NCI-H82 (cell line): ENCODE measurements at regions not wholly inside any gene's neighbourhood (a gene's known extent, or its start where the extent isn't known, plus 50 kb on each side); places are given as distances from the start of the nearest gene placed in this dataset.
A peak's percentile ranks its signal among the peaks of the same experiment; 100 is the strongest.

Experiments used
- DNase-seq: peaks from one replicate; lab custom pipeline; 2025; lab: John Stamatoyannopoulos, UW

DNA sequence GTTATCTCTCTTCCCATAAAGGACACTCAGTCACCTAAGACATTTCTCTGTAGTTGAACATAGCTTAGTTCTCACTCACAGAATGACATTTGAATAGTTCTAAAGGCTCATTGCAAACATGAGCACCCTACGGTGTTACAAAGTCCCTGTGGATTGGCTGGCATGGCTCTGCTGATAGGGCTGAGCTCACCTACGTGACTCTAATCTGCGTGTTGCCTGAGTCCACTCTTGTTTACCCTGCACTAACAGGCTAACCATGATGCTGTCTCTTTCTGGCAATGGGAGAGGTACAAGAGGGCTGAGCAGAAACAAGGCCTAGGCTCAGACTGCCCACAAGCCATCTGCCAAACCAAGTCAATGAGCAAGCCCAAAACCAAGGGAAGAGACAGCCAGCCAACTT lies 103.6 kb downstream of the PALM2AKAP2 start:
- no peak for DNase-seq

DNA sequence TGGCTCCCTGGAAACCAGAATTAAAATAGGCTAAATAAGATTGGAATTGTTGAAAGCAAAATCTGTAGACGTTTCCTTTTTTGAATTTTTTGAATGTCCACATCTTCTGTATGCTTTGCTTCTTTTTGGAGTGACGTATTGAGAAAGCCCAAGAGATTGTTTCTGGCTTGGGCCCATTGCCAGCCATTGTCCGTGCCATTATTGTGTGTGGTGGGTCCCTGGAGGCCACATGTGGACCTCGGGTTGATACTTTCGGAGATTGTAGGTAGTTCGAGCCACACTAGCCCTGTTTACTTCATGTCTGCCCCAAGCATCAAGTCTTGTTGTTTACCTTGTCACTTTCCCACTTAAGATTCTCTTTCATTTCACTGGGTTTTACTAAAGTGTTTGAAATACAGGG lies 106.0 kb downstream of the PALM2AKAP2 start:
- no peak for DNase-seq

DNA sequence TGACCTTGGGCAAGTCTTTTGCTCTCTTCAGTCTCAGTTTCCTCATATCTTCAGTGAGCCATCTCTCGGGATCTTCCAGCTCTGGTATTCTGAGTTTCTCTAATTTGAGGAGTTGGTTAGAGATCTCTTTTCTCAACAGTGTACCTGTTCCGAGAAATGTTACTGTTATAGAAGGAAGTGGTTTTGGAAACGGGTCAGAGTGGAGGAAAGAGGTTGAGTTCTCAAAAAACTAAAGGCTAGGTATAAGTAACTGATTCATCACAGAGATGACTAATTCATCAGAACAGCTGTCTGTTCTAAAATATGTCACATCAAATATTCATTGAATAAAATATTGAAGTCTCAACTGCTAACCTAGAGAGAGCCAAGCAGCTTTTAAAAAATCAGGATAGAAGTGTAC lies 106.6 kb downstream of the PALM2AKAP2 start:
- DNase-seq: no peak

DNA sequence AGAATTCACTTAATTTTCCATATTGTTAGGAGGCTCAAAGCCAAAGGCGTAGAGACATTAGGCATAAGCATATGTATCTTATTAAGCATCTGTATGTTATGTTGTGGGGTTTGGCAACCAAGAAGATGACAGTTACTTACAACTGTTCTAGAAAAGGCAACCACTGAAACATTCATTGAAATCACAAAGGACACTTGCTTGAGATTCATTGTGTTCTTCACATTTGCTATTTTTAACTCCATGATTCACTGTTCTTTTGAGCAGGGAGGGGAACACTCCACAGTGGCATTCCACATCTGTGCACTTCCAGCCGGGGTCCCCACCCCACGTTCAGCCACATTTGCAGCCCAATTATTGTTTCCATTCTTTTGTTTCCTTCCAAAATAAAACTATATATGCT lies 107.1 kb downstream of the PALM2AKAP2 start:
- DNase-seq: no peak

DNA sequence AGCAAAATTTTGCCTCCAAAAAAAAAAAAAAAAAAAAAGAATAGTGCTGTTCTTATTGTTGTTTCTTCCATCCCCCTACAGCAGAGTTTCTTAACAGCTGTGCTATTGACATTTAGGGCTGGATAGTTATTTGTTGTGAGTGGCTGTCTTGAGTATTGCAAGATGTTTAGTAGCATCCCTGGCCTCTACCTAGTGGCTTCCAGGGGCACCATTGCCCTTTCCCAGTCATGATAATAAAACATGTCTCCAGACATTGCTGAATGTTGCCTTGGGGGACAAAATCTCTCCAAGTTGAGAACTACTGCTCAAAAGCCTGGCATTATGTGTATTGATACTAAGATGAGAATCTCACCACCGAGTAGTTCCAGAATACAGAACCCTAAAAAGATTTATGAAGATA lies 108.7 kb downstream of the PALM2AKAP2 start:
- no peak for DNase-seq

DNA sequence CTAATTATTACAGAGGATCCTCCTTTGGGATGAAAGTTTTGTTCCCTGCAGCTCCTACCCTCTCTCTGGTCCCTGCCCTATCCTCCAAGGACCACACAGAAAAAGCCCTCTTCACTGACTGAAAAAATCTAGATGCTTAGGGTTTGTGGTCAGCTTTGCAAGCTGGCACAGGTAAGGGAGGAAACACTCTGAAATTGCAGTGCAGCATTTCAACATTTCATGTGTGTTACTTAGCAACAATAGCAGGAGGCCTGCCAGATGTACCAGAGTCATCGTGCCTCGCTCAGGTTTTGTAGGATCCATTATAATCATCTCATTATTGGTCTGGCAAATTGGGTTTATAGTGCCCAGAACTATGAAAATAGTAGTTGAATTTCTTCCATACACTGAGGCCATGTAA lies 109.5 kb downstream of the PALM2AKAP2 start:
- no peak for DNase-seq

DNA sequence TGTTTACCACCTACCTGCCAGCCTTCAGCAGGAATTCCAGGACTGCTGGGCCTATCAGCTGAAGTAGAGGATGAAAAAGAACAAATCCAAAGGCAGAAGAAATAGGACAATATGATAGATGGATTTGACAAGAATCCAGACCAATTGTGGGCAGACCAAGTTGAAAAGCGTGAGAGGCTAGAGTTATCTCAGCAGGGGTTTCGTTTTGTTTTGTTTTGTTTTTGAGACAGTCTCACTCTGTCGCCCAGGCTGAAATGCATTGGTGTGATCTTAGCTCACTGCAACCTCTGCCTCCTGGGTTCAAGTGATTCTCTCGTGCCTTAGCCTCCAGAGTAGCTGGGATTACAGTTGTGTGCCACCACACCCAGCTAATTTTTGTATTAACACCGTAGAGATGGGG lies 113.2 kb downstream of the PALM2AKAP2 start:
- DNase-seq: no peak

DNA sequence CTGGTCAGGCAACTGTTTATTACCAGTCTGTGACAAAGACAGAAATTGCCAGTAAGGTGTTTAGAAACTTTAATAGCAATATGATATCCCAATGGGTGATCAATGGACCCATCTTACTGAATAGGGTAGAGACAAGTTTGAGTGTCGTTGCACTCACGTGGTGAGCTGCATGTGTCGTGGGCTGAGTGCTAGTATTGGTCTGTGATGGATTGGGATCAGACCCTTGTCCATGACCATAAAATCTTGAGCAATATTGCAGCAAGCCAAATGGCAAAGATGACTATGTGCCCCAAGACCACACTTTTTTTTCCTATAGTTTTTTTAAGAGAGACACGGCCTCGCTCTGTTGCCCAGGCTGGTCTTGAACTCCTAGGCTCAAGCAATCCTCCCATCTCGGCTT lies 114.5 kb downstream of the PALM2AKAP2 start:
- DNase-seq: no peak

DNA sequence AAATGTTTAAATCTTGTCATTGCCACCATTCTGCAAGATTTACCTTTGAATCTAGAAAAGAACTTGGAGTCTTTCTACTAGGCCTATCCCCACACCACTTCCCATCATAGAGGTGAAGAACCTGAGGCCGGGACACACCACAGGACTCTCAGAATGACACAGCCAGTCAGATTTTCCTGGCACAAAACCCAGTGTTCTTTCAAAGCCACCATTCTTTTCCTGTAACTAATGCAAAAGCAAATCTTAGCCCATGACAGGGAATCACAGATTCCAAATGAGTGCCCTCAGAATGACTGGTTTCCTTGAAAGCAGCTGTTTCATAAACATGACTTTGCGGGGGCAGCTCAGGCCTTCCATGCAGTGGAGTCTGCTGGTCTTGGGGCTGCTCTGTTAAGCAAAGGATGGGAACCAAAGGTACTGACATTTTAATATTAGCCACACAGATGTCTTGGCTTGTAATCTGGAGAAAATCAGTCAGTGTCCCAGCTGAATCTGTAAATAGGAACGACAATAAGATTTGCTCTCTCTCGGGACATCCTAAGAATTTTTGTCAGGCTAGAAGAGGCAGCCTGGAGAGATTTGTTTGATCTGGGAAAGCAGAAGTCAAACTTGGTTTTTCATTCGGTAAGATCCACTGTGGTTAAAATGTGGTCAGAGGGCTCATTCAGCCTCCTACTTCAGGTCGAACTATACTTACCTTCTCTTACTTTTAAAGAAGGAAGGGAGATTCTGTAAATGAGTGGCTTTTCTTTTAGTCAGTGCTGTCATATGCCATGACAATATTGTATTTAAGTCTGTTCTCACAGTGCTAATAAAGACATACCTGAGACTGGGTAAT lies 115.1 kb downstream of the PALM2AKAP2 start:
- DNase-seq: no peak

DNA sequence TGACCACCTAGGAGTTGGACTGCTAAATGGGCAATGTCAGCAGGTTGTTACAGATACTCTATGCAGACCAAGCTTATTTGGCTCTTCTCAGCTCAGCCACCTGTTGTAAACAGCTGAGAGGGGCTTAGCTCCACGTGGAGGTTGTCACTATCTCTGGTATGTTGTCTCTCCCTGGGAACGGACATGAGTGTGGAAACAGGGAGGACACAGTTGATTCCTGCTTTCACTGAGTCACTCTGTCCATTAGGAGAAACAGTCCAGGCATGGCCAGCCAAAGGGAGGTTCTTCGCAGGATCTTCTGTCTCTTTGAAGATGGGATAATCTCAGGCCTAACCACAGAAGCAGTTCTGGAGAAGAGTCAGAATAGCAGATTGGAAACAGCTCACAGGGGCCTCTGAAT lies 121.2 kb downstream of the PALM2AKAP2 start:
- no peak for DNase-seq

DNA sequence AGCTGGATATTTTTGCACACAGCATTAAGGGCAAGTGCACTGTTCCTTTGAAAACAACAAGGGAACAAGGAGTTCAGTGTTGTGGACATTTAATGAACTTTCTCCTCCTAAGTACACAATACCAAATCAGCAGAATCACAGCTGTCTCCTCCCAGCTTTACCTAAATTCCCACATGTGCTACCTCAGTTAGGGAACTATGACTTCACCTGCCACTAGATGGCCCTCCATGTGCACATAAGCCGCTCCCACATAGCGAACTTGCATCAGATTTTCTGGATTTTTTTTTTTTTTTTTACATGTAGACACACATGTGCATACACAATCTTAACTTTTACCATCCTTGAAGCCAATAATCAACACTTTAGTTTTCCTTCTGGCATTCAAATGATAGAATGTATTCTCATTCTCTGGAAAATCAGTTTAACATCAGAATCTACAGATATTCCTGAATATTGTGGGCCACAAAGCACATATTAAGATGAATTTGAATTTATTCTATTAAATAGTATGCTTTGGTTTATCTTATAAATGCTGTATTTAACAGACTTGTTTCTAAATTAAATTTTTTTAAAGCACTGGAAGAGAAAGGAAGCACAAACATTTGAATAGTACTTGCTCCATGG lies 123.6 kb downstream of the PALM2AKAP2 start:
- peak; percentile 72 for DNase-seq

DNA sequence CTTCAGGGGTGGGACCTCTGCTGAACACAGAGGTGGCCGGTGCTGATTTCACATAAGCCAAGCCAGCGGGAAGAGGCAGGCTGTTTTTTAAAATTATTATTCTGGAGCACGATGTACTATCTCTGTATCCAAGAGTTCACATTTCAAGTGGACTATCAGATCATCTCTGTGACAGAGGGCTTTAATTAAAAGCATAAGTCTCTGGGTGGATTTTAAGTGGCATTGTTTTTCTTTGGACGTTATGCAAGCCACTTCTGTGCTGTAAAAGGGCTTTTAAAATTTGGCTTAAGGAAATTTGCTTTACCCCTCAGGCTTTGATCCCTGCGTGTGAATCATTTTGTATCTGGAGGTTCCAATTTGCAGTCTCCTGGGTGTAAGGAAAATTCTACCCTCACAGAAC lies 124.7 kb downstream of the PALM2AKAP2 start:
- DNase-seq: no peak

DNA sequence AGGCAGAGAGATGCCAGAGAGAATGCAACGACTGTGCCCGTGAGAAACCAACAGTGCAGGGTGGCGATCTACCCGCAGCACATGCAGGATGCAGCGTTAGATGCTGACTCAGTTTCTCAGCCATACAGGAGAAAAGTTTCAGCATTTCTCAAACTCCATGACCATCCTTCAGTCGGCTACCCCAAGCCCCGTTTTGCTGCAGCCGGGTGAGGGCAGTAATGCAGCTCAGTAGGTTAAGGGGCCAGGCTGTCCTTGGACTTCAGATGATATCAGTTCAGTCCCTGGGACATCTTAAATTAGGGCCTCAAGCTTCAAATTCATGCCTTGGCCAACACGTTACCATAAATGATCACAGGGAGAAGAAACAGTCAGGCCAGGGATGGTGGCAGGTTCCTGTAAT lies 125.5 kb downstream of the PALM2AKAP2 start:
- no peak for DNase-seq

DNA sequence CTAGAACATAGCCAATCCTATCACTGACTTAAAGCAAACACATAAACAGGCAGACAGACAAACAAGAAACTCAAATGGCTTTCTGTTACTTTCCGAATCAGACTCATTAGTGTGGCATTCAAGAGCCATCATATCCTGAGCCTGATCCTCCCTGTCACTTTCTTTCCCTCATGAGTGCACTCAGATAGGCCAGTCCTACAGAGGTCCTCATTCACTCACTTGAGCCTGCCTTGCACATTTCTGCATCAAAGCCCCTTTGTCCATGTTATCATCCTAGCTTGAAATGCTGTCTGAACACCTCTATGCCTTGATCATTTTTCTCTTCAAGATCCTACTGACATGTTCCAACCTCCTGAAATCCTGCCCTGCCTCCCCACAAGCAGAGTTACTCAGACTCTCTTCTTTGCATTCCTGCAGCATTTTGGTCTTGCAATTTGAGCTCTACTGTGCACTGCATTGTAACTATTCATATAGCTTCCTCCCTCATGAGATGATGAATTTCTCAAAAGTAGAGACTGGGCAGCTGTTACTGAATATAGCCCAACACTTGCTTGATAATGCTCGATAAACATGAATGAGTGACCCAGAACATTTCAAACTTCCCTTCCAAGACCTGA lies 126.9 kb downstream of the PALM2AKAP2 start:
- DNase-seq: no peak

DNA sequence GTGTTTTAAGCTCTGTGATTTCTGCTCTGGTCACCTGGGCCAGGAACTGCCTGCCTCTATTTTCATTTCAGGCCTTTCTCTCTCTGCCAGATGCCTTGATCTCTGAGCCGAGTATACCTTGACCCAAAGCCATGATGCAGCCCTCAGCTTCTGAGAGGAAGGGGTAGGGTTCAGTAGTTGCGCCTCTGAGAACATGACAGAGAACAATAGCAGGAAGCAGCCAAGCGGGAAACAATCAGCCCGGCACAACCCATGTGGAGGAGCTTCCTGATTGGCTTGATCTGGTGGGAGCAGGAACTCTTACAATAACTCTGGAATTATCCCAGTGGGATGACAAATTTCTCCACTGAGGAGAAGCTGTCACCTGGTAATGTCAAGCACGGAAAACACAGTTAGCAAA lies 127.4 kb downstream of the PALM2AKAP2 start:
- no peak for DNase-seq

DNA sequence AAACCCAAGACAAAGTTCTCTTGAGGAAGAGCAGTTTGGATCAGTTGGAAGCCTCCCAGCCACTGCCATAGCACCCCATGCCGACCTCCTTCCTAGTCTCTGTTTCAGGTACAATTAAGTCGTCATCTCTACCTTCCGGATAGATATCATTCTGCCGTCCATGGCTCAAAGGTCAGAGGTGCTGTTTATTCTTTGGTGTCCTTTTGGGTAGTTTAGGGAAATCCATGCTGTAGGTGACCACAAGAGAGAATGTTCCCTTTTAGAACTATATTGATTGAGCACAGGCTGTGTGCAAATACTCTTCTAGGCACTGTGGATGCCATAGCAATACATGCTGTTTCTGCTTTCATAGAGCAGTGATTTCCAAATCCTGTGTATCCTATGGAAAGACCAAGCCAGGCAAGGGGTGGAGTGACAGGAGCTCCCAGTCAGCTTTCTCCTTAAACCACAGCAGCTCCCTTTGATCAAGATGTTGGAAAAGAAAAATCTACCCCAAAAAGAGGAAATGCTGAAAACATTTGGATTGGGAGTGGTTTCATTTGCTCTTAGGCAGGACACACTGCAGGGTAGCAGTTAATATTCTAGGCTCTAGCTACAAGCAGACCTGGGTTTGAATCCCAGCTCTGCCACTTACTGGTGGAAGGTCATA lies 127.9 kb downstream of the PALM2AKAP2 start:
- no peak for DNase-seq

DNA sequence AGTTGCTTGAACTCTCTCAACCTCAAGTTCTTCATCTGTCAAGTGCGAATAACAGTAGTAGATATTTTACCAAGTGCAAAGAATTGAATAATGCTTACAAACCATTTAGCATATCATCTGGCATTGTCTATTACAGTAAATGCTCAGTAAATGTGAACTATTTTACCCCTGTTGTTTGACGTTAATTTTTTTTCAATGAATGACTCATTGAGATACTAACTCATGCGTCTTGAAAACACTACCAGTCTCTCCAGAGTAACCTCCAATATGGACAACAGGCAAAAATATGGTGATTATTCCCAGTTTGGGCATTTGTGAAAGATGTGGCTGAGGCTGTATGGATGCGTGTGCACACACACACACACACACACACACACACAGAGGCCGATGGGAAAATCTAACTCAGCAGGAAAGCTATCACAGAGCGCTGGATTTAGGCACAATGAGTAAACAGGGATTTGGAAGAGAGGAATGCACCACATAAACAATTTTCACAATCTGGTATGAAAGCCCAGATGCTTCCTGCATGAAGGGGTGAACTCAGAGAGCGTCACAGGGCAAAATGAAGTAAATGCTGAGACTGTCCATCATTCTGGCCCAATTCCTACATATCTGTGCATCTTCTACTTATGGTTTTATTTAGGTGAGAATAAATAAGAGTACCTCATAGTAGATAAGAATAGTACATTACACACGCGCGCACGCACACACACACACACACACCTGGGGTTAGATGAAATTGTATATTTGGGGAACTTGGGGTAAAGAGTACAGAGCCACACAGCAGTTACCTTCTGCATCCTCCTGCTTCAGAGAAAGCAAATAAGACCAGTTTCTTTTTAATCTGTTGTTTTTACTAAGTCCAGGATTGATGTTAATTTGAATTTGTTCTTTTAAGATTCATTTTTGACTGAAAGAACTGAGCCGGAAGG lies 128.7 kb downstream of the PALM2AKAP2 start:
- DNase-seq: no peak

DNA sequence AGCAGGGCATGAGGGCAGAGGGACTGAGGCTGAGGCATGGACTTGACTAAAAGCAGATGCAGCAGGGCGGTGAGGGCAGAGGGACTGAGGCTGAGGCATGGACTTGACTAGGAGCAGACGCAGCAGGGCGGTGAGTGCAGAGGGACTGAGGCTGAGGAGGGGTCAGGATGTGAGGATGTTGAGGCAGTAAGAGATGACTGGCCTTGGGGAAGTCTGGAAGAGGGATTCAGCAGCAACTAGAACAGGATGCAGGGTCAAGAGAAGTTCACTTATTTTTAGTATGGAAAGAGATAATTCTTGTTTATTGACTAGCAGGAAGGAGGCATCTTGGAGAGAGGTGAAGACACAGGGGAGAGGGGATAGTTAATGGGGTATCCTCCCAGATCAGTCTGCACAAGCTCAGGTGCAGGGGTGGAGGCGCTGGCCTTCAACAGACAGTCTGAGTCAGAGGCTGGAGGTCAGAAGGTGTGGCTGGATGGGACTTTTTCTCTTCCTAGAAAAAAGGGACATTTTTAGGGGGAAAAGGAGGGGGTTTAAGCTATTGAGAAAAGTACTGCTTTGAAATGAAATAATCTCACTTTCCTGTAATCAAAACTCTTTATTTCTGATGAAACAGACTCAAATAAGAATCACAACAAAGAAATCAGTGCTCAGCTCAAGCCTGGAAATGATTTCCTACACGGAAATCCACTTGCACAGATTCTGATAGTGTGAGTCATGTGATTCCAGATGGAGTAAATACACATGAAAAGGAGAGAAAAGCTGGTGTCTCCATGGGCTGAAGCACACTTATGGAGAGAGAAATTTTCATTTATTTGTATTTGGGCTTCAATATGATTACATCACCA lies 130.9 kb downstream of the PALM2AKAP2 start:
- no peak for DNase-seq

DNA sequence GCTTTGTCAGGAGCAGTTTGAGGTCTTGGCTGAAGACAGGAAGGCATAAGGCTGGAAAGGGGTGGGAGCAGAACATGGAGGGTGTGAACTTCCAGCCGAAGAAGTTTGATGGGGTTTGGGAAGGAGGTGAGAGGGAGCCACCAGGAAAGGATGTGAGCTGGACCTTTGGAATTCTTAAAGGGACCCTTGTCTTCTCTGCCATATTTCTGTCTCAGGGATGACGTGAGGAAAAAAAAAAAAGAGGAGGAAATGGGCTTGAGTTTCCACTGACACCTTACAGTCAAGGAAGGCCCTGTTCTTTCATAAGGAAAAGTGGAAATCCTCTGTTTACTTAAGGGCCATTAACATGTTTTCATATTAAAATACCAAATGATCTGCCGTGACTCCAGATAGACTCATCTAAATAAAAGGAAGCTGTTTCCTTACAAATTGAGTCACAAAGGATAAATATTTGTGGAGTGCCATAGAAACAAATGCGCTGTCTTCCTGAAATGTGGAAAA lies 132.1 kb downstream of the PALM2AKAP2 start:
- no peak for DNase-seq

DNA sequence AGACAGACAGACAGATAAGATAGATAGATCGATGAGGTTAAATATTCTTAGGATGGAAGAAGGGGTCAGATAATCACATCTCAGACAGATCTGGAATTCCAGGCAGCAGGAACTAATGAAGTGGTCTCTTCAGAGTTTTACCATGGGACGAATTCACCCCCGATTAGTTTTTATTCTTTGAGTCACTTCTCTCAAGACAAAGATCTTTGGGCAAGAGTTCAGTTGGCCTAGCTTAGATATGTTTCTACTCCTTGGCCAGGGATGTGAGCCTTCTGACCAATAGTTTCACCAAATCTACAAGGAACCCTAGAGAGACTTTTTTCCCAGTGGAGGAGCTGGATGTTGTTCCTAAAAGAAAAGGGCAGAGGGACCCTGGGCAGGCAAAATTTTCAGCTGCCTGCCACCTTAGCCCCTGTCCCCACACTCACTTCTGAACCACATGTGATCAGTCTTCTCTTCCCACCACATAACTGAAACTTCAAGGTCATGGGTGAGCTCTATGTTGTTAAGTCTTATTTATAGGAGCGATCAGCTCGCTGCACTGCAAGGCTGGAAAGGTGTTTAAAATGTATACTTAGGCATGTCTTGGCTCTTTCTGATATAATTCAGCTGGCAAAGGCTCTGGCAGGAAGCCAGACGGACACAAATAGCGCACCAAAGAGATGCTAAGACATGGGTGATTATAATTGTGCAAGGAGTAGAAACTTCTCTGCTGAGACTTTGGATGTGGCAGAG lies 132.9 kb downstream of the PALM2AKAP2 start:
- no peak for DNase-seq
